KOPT-K1 (cell line): ENCODE measurements at regions not wholly inside any gene's neighbourhood (a gene's known extent, or its start where the extent isn't known, plus 50 kb on each side); places are given as distances from the start of the nearest gene placed in this dataset.
"Not testable (repeated sequence)": the region's sequence is repeated elsewhere in the genome, so short reads cannot be mapped to it uniquely, and the experiment has no call there.

Source experiments
- H3K27ac ChIP-seq: fragments of 200-600 bp; sonication (generic); 2 replicates; pipeline ENCODE4 v1.5.1; 2016; ENCODE audit warnings: antibody characterized with exemption, mild to moderate bottlenecking, low read depth, low read length; ENCODE audit not compliant: poor library complexity, severe bottlenecking
- H3K36me3 ChIP-seq: fragments of 200-600 bp; sonication (generic); 2 replicates; pipeline ENCODE4 v1.5.1; 2017; ENCODE audit warnings: antibody characterized with exemption, mild to moderate bottlenecking, low read length, moderate library complexity; ENCODE audit not compliant: insufficient read depth
- H3K9me3 ChIP-seq: fragments of 200-600 bp; sonication (generic); 2 replicates; pipeline ENCODE4 v1.5.1; 2017; ENCODE audit warnings: antibody characterized with exemption, low read length, mild to moderate bottlenecking; ENCODE audit not compliant: insufficient read depth, poor library complexity, severe bottlenecking

DNA sequence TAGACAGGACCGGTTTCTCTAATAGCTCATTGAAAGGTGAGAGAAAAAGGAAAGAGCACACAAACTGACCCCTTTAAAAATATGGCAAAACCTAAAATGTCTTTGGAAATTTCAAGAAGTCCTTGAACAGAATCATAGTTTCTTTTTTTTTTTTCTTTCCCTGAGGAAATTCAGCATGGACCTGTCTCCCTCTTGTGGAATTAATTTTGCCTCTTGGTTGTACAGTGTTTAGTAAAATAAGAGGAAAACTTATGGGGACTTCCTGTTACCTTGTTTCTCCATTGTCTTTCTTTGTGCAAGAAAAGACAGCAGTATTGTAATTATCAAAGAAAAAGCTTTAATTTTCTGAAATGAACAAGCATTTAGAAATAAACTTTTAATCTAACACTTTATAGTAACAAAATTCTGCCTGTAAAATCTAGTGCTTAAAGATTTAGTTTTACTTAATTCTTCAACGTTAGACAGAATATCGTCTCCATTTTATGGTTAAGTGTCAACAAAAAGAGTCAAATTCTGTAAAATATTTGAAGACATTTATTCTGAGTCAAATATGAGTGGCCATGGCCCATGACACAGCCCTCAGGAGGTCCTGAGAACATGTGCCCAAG lies 176.3 kb upstream of the NABP1 start:
- Histone ChIP-seq H3K9me3 (no peaks in the 10 kb centered on the region), H3K27ac (no peak overlapping the region), H3K36me3 (no peaks in the 10 kb centered on the region)

DNA sequence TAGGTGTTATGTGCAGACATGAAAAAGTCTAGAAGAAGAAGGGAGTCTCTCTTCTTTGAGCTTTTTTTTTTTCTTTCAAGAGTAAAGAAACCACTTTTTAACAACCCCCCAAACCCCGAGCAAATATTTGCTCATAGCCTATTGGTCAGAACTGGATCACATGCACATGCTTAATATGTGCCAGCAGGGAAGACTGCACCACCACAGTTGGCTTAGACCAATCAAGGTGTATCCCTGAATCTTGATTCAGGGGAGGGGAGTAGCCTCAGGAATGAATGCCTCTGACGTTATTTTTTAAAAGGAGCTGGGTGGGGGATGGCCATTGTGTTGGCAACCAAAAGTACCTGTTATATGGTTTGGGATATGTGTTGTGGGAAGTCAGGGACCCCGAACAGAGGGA lies 171.4 kb upstream of the NABP1 start:
- Histone ChIP-seq H3K27ac (no peak overlapping the region), H3K36me3 (no peaks in the 10 kb centered on the region), H3K9me3 (no peaks in the 10 kb centered on the region)

DNA sequence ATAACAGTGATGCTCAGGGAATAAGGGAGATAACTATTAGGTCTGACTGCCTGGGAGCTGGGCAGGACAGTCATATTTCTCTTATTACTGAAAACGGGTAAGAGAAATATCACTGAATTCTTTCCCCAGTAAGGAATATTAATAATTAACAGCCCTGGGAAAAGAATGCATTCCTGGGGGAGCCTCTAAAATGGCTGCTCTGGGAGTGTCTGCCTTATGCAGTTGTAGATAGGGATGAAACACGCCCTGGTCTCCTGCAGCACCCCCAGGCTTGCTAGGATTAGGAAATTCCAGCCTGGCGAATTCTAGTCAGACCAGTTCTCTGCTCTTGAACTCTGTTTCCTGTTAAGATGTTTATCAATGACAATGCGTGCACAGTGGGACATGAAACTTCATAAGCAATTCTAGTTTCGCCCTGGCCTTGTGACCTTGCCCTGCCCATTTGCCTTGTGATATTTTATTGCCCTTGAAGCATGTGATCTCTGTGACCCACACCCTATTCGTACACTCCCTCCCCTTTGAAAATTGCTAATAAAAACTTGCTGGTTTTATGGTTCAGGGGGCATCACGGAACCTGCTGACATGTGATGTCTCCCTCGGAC lies 170.6 kb upstream of the NABP1 start:
- not testable (repeated sequence) for H3K9me3 ChIP-seq, H3K27ac ChIP-seq, H3K36me3 ChIP-seq

DNA sequence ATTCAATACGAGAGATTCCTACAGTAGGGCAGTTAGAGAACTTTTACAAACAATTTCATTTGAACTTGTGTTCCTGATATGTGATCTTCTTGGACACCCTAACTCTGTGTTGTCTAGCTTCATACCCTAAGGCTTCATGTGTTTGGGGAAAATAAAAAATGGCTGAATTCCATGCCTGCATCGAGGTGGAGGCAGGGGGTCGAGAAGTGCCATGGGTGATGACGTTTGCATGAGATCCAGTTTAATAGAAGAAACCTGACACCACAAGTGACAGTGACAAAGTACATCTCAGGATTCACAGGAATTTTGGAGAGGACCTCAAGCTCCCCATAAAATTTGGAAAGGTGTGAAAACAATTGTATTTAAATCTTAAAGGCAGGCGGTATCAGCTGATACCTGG lies 169.2 kb upstream of the NABP1 start:
- Histone ChIP-seq H3K9me3 (no peaks in the 10 kb centered on the region), H3K27ac (no peak overlapping the region), H3K36me3 (no peaks in the 10 kb centered on the region)

DNA sequence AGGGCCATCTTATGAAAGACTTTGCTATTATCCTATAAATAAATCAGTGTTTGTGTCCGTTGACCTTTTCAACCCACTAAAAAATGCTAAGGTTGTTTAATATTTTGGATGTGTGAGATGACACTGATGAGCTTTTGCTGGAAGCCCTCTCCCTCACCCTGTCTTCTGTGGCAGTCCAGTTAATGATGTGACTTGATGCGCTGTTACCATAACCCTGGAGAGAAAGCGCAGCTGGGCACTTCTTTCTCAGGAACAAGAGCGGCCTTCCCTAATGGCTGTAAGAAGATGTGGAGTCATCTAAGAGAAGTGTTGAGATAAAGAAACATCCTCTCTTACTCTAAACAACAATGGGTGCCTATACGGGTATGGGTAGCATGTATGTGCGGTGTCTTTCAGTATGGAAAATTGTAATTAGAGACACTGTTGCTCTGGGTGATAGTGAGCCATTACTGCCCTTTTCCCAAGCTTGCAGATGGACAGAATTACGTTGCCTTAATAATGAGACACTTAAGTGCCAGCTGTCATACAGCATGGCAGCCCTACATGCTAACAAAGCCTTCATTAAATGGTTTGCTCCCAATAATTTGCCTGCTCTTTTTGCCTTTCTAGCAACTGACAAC lies 165.6 kb upstream of the NABP1 start:
- H3K9me3 ChIP-seq, result no peaks in the 10 kb centered on the region
- no peaks in the 10 kb centered on the region for H3K36me3 ChIP-seq
- H3K27ac ChIP-seq, result no peak overlapping the region

DNA sequence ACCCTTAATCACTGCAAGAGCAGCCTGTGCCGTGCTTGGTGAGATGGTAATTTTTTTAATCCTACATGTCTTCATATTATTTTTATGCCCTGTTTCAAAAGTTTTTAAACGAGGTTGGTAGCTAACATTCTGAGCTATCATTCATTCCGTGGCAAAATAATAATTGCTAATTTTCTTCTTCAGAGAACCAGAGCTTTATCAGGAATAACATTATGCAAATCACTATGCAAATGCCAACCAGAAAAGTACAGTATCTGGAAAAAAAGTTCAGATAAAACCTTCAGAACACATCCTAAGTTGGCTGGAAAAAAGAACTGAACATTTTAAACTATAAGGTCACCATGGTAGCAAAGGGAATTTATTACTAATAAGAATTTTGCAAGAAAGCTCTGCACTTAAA lies 165.1 kb upstream of the NABP1 start:
- Histone ChIP-seq H3K9me3 (no peaks in the 10 kb centered on the region), H3K36me3 (no peaks in the 10 kb centered on the region)

DNA sequence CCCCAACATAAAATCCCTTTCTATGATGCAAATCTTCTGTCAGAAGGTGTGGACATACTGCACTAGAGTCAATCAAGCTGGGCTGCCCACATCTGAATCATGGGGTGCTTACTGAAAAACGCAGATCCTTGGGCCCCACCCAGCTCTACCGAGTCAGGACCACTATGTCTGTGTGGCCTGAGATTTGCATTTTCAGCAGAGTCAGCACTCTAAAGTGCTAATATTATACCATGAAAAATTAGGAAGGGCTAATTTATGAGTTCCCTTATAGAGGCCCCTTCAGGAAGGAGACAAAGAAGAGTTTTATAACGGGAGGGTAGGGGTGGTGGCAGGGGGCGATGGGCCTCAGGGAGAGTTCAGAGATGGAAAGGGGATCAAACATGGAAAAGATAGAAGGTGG lies 163.3 kb upstream of the NABP1 start:
- no peaks in the 10 kb centered on the region for H3K36me3 ChIP-seq
- H3K27ac ChIP-seq, result no peak overlapping the region

More for the DNA sequence above, 165.1 kb upstream of the NABP1 start:
- H3K27ac ChIP-seq, result no peak overlapping the region

DNA sequence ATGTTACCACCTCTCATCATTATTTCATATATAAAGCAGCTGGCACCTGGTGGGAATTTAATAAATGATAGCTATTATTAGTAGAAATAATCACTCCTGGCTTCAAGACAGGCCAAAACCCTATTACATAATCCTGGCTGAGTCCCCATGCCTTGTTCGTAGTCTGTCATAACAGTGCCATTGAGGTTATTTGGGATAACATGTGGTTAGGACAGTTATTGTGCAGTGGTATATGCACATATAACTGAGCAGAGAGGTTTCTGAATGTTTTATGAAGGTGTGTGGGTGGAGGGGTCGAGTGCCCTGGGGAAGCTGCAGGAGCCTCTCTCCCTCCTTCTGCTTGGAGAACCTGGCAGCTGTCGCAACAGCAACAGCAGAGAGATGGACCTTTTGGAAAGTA lies 162.4 kb upstream of the NABP1 start:
- H3K9me3 ChIP-seq, result no peaks in the 10 kb centered on the region
- H3K36me3 ChIP-seq, result no peaks in the 10 kb centered on the region
- no peak overlapping the region for H3K27ac ChIP-seq

More for the DNA sequence above, 163.3 kb upstream of the NABP1 start:
- no peaks in the 10 kb centered on the region for H3K9me3 ChIP-seq

DNA sequence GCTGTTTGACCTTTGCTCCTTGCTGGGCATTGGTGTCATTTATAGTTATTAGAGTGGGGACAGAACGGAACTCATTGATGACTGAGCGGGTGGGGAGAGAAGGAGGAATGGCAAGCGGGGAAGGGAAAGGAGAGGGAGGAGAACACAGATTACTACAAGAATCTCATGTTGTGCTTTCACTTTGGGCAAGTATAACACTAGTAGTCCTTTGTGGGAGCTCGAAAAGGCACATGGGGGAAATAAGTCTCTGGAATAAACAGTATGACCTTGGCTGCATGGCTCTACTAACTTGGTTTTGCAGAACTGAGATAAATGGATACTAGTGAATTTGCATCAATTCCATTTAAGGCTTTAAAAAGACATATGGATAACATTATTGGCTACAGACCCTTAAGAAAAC lies 161.7 kb upstream of the NABP1 start:
- no peaks in the 10 kb centered on the region for H3K36me3 ChIP-seq
- H3K27ac ChIP-seq, result no peak overlapping the region
- no peaks in the 10 kb centered on the region for H3K9me3 ChIP-seq

DNA sequence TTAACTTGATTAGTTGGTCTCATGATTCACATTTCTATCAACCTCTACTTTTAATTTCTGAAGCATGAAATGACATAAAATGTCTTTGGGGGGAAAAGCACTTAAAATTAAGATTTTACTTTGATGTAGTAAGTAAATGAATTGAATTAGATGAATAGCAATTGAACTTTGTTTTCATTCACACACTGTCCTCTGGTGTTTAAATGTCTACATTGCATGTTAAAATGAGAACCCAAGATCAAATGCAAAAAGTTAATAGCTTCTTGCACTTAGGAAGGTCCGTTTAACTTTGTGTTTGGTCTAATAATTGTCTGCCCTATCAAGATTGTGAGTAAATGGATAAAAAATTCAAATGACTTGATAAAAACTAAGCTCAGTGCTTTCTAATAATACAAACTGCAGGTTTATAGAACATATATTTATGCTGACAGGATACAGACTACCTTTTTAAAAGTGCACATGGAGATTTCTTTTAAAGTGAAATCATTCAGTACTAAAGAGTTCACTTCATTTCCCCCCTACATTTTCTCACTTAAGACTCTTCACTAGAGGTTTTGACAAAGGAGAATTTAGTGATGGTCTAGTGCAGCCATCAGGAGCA lies 156.2 kb upstream of the NABP1 start:
- no peak overlapping the region for H3K27ac ChIP-seq
- no peaks in the 10 kb centered on the region for H3K9me3 ChIP-seq
- H3K36me3 ChIP-seq, result no peaks in the 10 kb centered on the region

DNA sequence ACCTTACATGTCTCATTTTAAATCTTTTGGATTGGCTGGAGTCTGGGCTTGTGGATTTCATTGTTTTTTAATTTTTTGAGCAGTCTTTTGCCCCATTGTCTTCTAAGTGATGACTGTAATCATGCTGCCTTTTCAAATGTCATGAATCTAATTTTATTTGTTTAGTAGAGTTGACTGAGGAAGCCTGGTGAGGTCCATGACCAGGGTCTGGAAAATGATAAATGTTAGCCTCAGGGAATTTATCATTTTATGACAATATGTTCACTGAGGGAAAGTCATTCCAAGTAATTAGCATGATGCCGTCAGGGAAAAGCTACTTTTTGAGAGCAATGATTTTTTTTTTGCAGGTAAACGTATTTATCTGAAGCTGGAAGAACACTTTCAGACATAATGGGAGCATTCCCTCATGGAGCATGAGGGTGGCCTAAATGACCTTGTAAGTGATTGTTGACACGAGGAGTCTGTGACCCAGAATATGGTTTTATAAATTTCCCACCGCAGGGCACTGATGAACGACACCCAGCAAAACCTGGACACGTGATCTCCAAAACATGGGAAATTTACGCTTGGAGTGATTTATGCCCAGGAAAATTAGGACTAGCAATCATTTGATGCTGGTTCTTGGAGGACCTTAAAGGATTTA lies 155.3 kb upstream of the NABP1 start:
- H3K27ac ChIP-seq, result no peak overlapping the region
- no peaks in the 10 kb centered on the region for H3K9me3 ChIP-seq
- H3K36me3 ChIP-seq, result no peaks in the 10 kb centered on the region

DNA sequence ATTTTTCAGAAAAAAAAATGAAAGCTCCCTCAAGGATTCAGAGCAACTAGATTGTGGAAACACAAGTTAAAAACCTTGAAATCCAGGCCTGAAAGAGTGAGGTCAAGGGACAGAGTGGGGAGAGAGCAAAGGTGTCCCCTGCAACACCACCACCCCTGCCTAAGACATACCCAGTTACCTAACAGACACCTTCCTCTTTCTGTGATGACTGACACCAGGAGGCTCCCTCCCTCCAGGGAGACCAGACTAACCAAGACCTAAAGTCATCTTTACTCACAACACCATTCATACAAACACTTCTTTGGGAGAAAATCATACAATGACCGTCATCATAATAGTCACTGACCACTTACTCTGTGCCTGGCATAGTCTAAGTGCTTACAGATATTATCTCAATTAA lies 151.8 kb upstream of the NABP1 start:
- Histone ChIP-seq H3K9me3 (no peaks in the 10 kb centered on the region), H3K36me3 (no peaks in the 10 kb centered on the region), H3K27ac (no peak overlapping the region)

DNA sequence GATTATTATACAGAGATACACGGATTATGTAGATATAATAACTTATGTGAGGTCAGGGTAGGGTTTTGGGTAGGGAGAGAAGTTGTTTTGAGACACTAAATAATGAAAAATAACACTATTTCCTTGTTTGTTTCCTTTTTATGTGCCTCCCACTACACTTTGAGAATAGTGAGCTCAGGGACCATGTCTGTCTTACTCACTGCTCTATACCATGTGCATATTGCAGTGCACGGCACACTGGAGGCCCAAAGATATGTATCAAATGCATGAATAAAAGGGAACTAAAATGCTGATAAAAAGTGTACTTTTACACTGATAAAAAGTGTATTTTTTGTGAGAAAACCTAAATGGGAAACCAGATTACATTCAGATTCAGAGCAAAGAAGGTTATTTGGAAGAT lies 151.4 kb upstream of the NABP1 start:
- Histone ChIP-seq H3K9me3 (no peaks in the 10 kb centered on the region), H3K36me3 (no peaks in the 10 kb centered on the region), H3K27ac (no peak overlapping the region)

DNA sequence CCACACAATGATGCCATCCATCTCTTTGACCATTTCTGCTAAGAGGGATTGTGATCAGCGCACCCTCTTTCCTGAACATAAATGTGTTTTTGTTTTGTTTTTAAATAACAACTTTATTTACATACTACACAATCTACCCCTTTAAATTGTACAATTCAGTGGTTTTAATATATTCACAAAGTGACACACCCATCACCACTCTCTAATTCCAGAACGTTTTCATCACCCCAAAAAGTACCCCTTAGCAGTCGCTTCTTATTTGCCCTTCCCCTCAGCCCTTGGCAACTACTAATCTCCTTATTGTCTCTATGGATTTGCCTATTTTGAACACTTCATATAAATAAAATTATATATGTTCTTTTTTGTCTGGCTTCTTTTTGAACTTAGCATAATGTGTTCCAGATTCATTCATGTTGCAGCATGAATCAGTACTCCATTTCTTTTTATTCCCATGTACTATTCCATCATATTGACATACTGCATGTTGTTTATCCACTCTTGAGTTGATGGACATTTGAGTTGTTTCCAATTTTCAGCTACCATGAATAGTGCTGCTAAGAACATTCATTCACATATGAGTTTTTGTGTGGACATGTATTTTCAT lies 150.9 kb upstream of the NABP1 start:
- Histone ChIP-seq H3K9me3 (no peaks in the 10 kb centered on the region), H3K27ac (no peak overlapping the region), H3K36me3 (no peaks in the 10 kb centered on the region)

DNA sequence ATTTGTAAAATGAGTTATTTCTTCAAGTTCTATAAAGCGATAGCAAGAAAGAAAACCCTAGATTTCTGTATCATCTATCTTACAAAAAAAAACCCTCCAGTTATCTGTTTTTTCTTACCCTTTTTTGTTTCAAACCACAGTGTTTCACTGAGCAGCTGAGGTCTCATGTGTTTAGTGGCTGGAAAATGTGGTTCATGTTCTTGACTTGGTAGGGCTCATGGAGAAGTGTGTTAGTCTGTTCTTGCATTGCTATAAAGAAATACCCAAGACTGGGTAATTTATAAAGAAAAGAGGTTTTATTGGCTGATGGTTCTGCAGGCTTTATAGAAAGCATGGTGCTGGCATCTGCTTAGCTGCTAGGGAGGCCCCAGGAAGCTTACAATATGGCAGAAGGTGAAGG lies 147.3 kb upstream of the NABP1 start:
- Histone ChIP-seq H3K9me3 (no peaks in the 10 kb centered on the region), H3K27ac (no peak overlapping the region)

More for the DNA sequence above, 147.3 kb upstream of the NABP1 start:
- H3K36me3 ChIP-seq, result no peaks in the 10 kb centered on the region
